K562 (cell line): ENCODE measurements at regions not wholly inside any gene's neighbourhood (a gene's known extent, or its start where the extent isn't known, plus 50 kb on each side); places are given as distances from the start of the nearest gene placed in this dataset.

Experiments
- ATAC-seq: fragments of 200-7000 bp; cut with Tn5 transposase; 3 replicates; pipeline ENCODE4 v1.9.1; 2020; ENCODE audit warnings: moderate library complexity
- BruUV-seq: library from RNA; stranded (reverse); fragments of 400-500 nt; replicated peaks from 2 replicates; lab custom pipeline; 2021; lab: Mats Ljungman, UMichigan
- CTCF ChIA-PET: fragments of 300-600 bp; formaldehyde crosslinking; extraction: SDS; loops from one replicate; lab custom pipeline; 2021; ENCODE audit warnings: low intra/inter-chr PET ratio; lab: Yijun Ruan, JAX
- POLR2A ChIA-PET: fragments of 300-600, 350-650 bp; sonication (Branson Sonifier 250); formaldehyde crosslinking; extraction: SDS; loops from one replicate; lab custom pipeline; 2021; ENCODE audit warnings: antibody characterized with exemption, inconsistent platforms; lab: Yijun Ruan, JAX
- DNase-seq, 4 experiments: peaks; one replicate each; pipeline versions ENCODE4 v3.0.0 to v3.0.0-alpha.2; 2011 to 2018; ENCODE audit warnings: low spot score in 3 of 4, mixed read lengths in 3 of 4; ENCODE audit errors: extremely low read depth in 1 of 4
- FAIRE-seq: peaks from 2 replicates; lab custom pipeline; 2011; peaks lifted over from hg19 to GRCh38; lab: Jason Lieb, UNC
- H2AFZ ChIP-seq: 2 replicates; pipeline ENCODE4 v1.6.0; 2011; ENCODE audit warnings: low read depth, low read length, control low read depth, inconsistent platforms
- H3K27ac ChIP-seq: fragments of 200-600 bp; 3 replicates; pipeline ENCODE4 v1.8.0; 2011; ENCODE audit warnings: low read depth, mild to moderate bottlenecking, control low read depth, inconsistent platforms, low read length, moderate library complexity, mixed read lengths; ENCODE audit errors: extremely low read depth
- H3K27me3 ChIP-seq, 2 experiments: fragments of 300-600 bp in 1 of 2; 2 replicates in 1 of 2; 3 replicates in 1 of 2; pipeline versions ENCODE4 v1.6.0 to v1.8.0; 2011; ENCODE audit warnings: inconsistent platforms in 2 of 2, low read length in 2 of 2, mild to moderate bottlenecking in 1 of 2, mixed read lengths in 1 of 2, moderate library complexity in 1 of 2; ENCODE audit not compliant: control insufficient read depth in 2 of 2, insufficient read depth in 2 of 2
- H3K36me3 ChIP-seq: fragments of 300-600 bp; 3 replicates; pipeline ENCODE4 v1.8.0; 2011; ENCODE audit warnings: mild to moderate bottlenecking, low read length, inconsistent platforms; ENCODE audit not compliant: control insufficient read depth, insufficient read depth
- H3K4me1 ChIP-seq, 2 experiments: fragments of 200-600 bp in 1 of 2; replicated peaks in 1 of 2; 2 replicates in 1 of 2; 3 replicates in 1 of 2; pipeline versions ENCODE4 v1.5.1 to v1.8.0; 2011; ENCODE audit warnings: inconsistent platforms in 2 of 2, low read length in 2 of 2, mild to moderate bottlenecking in 1 of 2, mixed read lengths in 1 of 2, moderate library complexity in 1 of 2; ENCODE audit not compliant: control insufficient read depth in 2 of 2, insufficient read depth in 2 of 2
- H3K4me2 ChIP-seq: 2 replicates; pipeline ENCODE4 v1.6.1; 2011; ENCODE audit warnings: low read length, control low read depth, inconsistent platforms, mixed read lengths; ENCODE audit not compliant: insufficient read depth
- H3K4me3 ChIP-seq: fragments of 200-600 bp; sonication (generic), shearing (Covaris generic); 2 replicates; pipeline ENCODE4 v1.5.1; 2016; ENCODE audit warnings: control low read depth, inconsistent platforms
- H3K79me2 ChIP-seq: fragments of 200-600 bp; 3 replicates; pipeline ENCODE4 v1.8.0; 2011; ENCODE audit warnings: low read length, inconsistent platforms; ENCODE audit not compliant: control insufficient read depth, insufficient read depth
- H3K9ac ChIP-seq, 2 experiments: 2 replicates each; pipeline versions ENCODE4 v1.6.0 to v1.6.1; 2011; ENCODE audit warnings: low read depth in 2 of 2, low read length in 2 of 2, control low read depth in 1 of 2, inconsistent platforms in 1 of 2, mild to moderate bottlenecking in 1 of 2, mixed read lengths in 1 of 2; ENCODE audit not compliant: insufficient read depth in 1 of 2
- H3K9me1 ChIP-seq: one replicate; pipeline ENCODE4 v1.6.0; 2011; ENCODE audit warnings: inconsistent platforms, mild to moderate bottlenecking, low read length, moderate library complexity; ENCODE audit not compliant: control insufficient read depth, insufficient read depth
- H3K9me3 ChIP-seq: replicated peaks from 2 replicates; pipeline ENCODE4 v1.5.1; 2011; ENCODE audit warnings: low read depth, low read length, inconsistent platforms; ENCODE audit not compliant: control insufficient read depth, insufficient read depth
- H4K20me1 ChIP-seq: replicated peaks from 2 replicates; pipeline ENCODE4 v1.6.1; 2011; ENCODE audit warnings: low read length, inconsistent platforms, mixed read lengths; ENCODE audit not compliant: control insufficient read depth, insufficient read depth
- CREM ChIP-seq: IDR thresholded peaks from 2 replicates; pipeline ENCODE4 v1.6.1; 2014; ENCODE audit warnings: antibody characterized with exemption, low read depth
- ETV6 ChIP-seq, 3 experiments: fragments of 150-350 bp in 1 of 3; sonication (generic) in 1 of 3; formaldehyde crosslinking in 1 of 3; IDR thresholded peaks; 2 replicates each; pipeline versions ENCODE4 v1.6.1 to v1.8.0; 2014 to 2022; ENCODE audit warnings: borderline replicate concordance in 2 of 3, low read depth in 2 of 3, antibody characterized with exemption in 1 of 3, low read length in 1 of 3, mild to moderate bottlenecking in 1 of 3, missing genetic modification reagents in 1 of 3
- FOXK1 ChIP-seq: sonication (generic); formaldehyde crosslinking; IDR thresholded peaks from 2 replicates; pipeline ENCODE4 v1.8.0; 2022; ENCODE audit warnings: missing genetic modification reagents, mild to moderate bottlenecking, borderline replicate concordance
- HDAC8 ChIP-seq: fragments of 450-650 bp; IDR thresholded peaks from 2 replicates; pipeline ENCODE4 v1.6.1; 2016; ENCODE audit warnings: mild to moderate bottlenecking, missing genetic modification characterization, moderate library complexity, missing compliant biosample characterization
- MYC ChIP-seq, 2 experiments: fragments of 250-450 bp in 1 of 2; sonication (Bioruptor Pico) in 1 of 2; IDR thresholded peaks; 2 replicates each; pipeline versions ENCODE4 v1.5.1 to v1.6.1; 2012 to 2021; ENCODE audit warnings: low read depth in 2 of 2, borderline replicate concordance in 1 of 2, improper control_type of control experiment in 1 of 2, low read length in 1 of 2, mild to moderate bottlenecking in 1 of 2, moderate library complexity in 1 of 2
- SMARCC2 ChIP-seq: fragments of 450-650 bp; IDR thresholded peaks from 2 replicates; pipeline ENCODE4 v1.6.1; 2017; ENCODE audit warnings: antibody characterized with exemption, moderate library complexity, mild to moderate bottlenecking, low read depth
- THRA ChIP-seq: fragments of 450-650 bp; IDR thresholded peaks from 2 replicates; pipeline ENCODE4 v1.6.1; 2017; ENCODE audit warnings: mild to moderate bottlenecking, moderate library complexity
- ZNF174 ChIP-seq: fragments of 250-450 bp; sonication (Bioruptor Pico); IDR thresholded peaks from 2 replicates; pipeline ENCODE4 v1.4.0; 2020; ENCODE audit warnings: mild to moderate bottlenecking
- ZNF354B ChIP-seq: fragments of 250-450 bp; sonication (Bioruptor Pico); IDR thresholded peaks from 2 replicates; pipeline ENCODE4 v1.4.0; 2020
- WGBS: fragments of 100-300 bp; shearing (Covaris generic); methylation state at CpG from one replicate; pipeline ENCODE4 v1.1.6; 2016; ENCODE audit warnings: low coverage, mixed read lengths; ENCODE audit not compliant: insufficient coverage; ENCODE audit errors: missing lambda C conversion rate; 5-methylcytosine and 5-hydroxymethylcytosine counted together
- in situ Hi-C: fragments of 300-500 bp; cut with MboI; formaldehyde crosslinking; loops from 4 replicates; pipeline ENCODE4 v1.15.0; 2018; ENCODE audit warnings: inconsistent platforms, mixed read lengths
- intact Hi-C: fragments of 100-400 bp; cut with micrococcal nuclease; formaldehyde crosslinking; loops from 2 replicates; pipeline ENCODE4 v1.14.2; 2022
- TF ChIP-seq, protein P1 (sequence below): fragments of 450-650 bp; IDR thresholded peaks from 2 replicates; pipeline ENCODE4 v1.6.1; 2018; ENCODE audit not compliant: partially characterized antibody

GRCh38 chr2:226030788-226031646 is 631.5 kb downstream of the NYAP2 start:
- WGBS, result under 1% methylated on average over 23 of the region's 34 CpGs
- H2AFZ ChIP-seq, result no peak overlapping the region
- intact Hi-C loops, result no loop called here
- ATAC-seq (no peak), DNase-seq (no peak), FAIRE-seq (no peak)
- no peak overlapping the region for H3K27ac ChIP-seq
- TF ChIP-seq MYC (IDR thresholded peaks at IDR 0.05; ENCODE audit: low read depth, low read length) (no peak), MYC (CRISPR knock-in tag; IDR thresholded peaks at IDR 0.05; ENCODE audit: borderline replicate concordance, low read depth) (no peak), THRA (no peak), CREM (peak; percentile 6; the same call in 1 of the 2 replicates), SMARCC2 (no peak), ZNF354B (no peak), ETV6 (IDR thresholded peaks at IDR 0.05; ENCODE audit: borderline replicate concordance in 1 of 2, low read depth in 2 of 2, low read length in 1 of 2) (no peak), ETV6 (CRISPR knock-in tag; IDR thresholded peaks at IDR 0.05; ENCODE audit: borderline replicate concordance) (no peak), ZNF174 (CRISPR knock-in tag) (no peak), FOXK1 (CRISPR knock-in tag) (no peak), HDAC8 (tag) (no peak)
- TF ChIP-seq, protein P1, sequence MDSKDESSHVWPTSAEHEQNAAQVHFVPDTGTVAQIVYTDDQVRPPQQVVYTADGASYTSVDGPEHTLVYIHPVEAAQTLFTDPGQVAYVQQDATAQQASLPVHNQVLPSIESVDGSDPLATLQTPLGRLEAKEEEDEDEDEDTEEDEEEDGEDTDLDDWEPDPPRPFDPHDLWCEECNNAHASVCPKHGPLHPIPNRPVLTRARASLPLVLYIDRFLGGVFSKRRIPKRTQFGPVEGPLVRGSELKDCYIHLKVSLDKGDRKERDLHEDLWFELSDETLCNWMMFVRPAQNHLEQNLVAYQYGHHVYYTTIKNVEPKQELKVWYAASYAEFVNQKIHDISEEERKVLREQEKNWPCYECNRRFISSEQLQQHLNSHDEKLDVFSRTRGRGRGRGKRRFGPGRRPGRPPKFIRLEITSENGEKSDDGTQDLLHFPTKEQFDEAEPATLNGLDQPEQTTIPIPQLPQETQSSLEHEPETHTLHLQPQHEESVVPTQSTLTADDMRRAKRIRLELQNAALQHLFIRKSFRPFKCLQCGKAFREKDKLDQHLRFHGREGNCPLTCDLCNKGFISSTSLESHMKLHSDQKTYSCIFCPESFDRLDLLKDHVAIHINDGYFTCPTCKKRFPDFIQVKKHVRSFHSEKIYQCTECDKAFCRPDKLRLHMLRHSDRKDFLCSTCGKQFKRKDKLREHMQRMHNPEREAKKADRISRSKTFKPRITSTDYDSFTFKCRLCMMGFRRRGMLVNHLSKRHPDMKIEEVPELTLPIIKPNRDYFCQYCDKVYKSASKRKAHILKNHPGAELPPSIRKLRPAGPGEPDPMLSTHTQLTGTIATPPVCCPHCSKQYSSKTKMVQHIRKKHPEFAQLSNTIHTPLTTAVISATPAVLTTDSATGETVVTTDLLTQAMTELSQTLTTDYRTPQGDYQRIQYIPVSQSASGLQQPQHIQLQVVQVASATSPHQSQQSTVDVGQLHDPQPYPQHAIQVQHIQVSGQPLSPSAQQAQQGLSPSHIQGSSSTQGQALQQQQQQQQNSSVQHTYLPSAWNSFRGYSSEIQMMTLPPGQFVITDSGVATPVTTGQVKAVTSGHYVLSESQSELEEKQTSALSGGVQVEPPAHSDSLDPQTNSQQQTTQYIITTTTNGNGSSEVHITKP, result peak; percentile 21
- BruUV-seq, result no TSS peak
- H3K9ac ChIP-seq, result no peak overlapping the region
- H3K36me3 ChIP-seq, result no peaks in the 10 kb centered on the region
- H3K4me3 ChIP-seq, result no peak overlapping the region
- in situ Hi-C loops, result no loop called here
- ChIA-PET CTCF (no interaction called here), POLR2A (no interaction called here)
- no peaks in the 10 kb centered on the region for H3K4me1 ChIP-seq
- H3K4me2 ChIP-seq, result no peak overlapping the region
- H4K20me1 ChIP-seq, result no peaks in the 10 kb centered on the region
- H3K79me2 ChIP-seq, result no peaks in the 10 kb centered on the region
- H3K27me3 ChIP-seq, result no peaks in the 10 kb centered on the region
- no peaks in the 10 kb centered on the region; the same call in 1 of the 2 replicates for H3K9me3 ChIP-seq
- H3K9me1 ChIP-seq, result no peaks in the 10 kb centered on the region
